ENCODE measurements at regions not wholly inside any gene's neighbourhood (a gene's known extent, or its start where the extent isn't known, plus 50 kb on each side); places are given as distances from the start of the nearest gene placed in this dataset.

- no peaks in the 10 kb centered on the region for H3K36me3 ChIP-seq (ENCODE audit: control insufficient read depth in 2 of 2, insufficient read depth in 1 of 2, low read length in 2 of 2)
- H3K27ac ChIP-seq (ENCODE audit: extremely low read depth, low read depth, low read length) = no peak overlapping the region
- ChIA-PET POLR2A (no interaction called here), CTCF (no interaction called here)
- TF ChIP-seq ZNF664 (tag by site-specific recombination; IDR thresholded peaks at IDR 0.05) (no peak), ZBTB44 (tag by site-specific recombination; IDR thresholded peaks at IDR 0.05) (no peak), ZNF155 (tag by site-specific recombination; IDR thresholded peaks at IDR 0.05) (no peak), ZNF626 (tag by site-specific recombination; IDR thresholded peaks at IDR 0.05) (no peak), BCL11A (tag by site-specific recombination; IDR thresholded peaks at IDR 0.05; ENCODE audit: low read depth) (no peak), ZNF223 (tag by site-specific recombination; IDR thresholded peaks at IDR 0.05) (no peak), REPIN1 (tag by site-specific recombination; IDR thresholded peaks at IDR 0.05; ENCODE audit: low read depth) (no peak), ZNF473 (tag by site-specific recombination; IDR thresholded peaks at IDR 0.05) (no peak), ZBTB17 (tag by site-specific recombination; IDR thresholded peaks at IDR 0.05) (no peak), ZNF658 (tag by site-specific recombination; IDR thresholded peaks at IDR 0.05) (no peak), ZNF704 (tag by site-specific recombination; IDR thresholded peaks at IDR 0.05) (no peak), ZNF548 (tag by site-specific recombination; IDR thresholded peaks at IDR 0.05) (no peak), ZNF768 (tag by site-specific recombination; IDR thresholded peaks at IDR 0.05) (no peak), ZNF76 (tag by site-specific recombination; IDR thresholded peaks at IDR 0.05; ENCODE audit: borderline replicate concordance, low read depth) (no peak), ZFP37 (tag by site-specific recombination; IDR thresholded peaks at IDR 0.05) (no peak), ZNF140 (tag by site-specific recombination; IDR thresholded peaks at IDR 0.05) (no peak), HOXD13 (CRISPR knock-in tag; IDR thresholded peaks at IDR 0.05; ENCODE audit: borderline replicate concordance) (no peak), BCL6B (tag by site-specific recombination; IDR thresholded peaks at IDR 0.05) (no peak)
- TF ChIP-seq, protein P1, sequence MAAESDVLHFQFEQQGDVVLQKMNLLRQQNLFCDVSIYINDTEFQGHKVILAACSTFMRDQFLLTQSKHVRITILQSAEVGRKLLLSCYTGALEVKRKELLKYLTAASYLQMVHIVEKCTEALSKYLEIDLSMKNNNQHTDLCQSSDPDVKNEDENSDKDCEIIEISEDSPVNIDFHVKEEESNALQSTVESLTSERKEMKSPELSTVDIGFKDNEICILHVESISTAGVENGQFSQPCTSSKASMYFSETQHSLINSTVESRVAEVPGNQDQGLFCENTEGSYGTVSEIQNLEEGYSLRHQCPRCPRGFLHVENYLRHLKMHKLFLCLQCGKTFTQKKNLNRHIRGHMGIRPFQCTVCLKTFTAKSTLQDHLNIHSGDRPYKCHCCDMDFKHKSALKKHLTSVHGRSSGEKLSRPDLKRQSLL (tag by site-specific recombination; IDR thresholded peaks at IDR 0.05) = no peak
- no peaks in the 10 kb centered on the region for H3K9me3 ChIP-seq (ENCODE audit: control insufficient read depth, insufficient read depth, low read depth, low read length)
- no peaks in the 10 kb centered on the region for H3K4me1 ChIP-seq (ENCODE audit: control insufficient read depth, insufficient read depth, low read length)
- no peak overlapping the region for H3K4me3 ChIP-seq (ENCODE audit: low read depth, low read length)
Observed at GRCh38 chr1:117707371-117707770, 101.5 kb downstream of the TENT5C start.

DNA sequence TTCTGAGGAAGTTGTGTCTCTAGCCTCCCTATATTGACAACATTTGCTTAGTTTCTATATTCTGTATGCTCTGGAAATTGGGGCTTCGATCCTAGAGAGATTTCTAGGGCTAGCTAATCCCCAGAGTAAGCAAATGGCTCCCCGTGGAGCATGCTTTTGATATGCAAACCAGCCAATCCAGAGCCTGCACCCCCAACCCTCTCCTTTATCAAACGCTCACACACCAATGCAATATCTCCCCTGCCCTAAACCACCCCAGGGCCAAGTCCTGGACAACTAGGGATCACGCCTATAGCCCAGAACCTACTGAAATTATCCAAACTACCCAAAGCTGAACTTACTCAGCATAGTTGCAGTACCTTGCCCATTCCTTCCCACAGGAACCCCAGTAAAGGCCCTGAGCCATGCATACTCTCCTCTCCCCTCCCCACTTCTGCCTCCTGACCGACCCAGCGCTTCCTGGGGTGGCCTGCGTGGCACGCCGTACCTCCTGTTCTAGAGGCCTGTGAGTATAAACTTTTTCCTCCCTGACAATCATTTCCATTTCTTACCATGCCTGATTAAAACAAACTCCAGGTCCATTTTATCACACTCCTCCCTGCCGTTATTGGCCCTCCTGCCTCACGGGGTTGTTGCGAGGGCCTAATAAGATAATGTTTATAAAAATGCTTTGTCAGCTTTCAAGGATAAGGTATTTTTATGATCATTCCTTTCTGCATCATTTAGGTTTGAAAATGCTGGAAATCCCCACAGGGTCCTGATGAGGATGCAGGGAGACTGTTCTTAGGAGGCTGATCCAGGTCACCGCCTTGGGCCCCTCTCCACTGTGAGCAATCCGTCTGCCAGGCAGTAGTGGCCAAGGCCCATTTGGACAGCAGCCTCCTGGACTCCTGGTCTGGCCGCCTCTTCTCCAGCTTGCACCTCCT lies 102.7 kb downstream of the TENT5C start:
- Histone ChIP-seq H3K4me1 (ENCODE audit: control insufficient read depth, insufficient read depth, low read length) (no peaks in the 10 kb centered on the region), H3K4me3 (ENCODE audit: low read depth, low read length) (no peak overlapping the region), H3K27ac (ENCODE audit: extremely low read depth, low read depth, low read length) (no peak overlapping the region), H3K36me3 (ENCODE audit: control insufficient read depth in 2 of 2, insufficient read depth in 1 of 2, low read length in 2 of 2) (no peaks in the 10 kb centered on the region), H3K9me3 (ENCODE audit: control insufficient read depth, insufficient read depth, low read depth, low read length) (no peaks in the 10 kb centered on the region)
- CTCF ChIA-PET = interaction anchor here (0.6 to 5.2 kb wide), 3 partner anchors 28 to 49 kb away, joined by 3 to 55 read pairs (median 4); no protein-coding TSS in a partner anchor
- POLR2A ChIA-PET = no interaction called here
- TF ChIP-seq ZNF391 (tag by site-specific recombination; IDR thresholded peaks at IDR 0.05; ENCODE audit: borderline replicate concordance, low read depth) = no peak
- TF ChIP-seq ZNF311 (tag by site-specific recombination; IDR thresholded peaks at IDR 0.05; ENCODE audit: borderline replicate concordance) = no peak
- TF ChIP-seq WT1 (tag by site-specific recombination; IDR thresholded peaks at IDR 0.05) = no peak
- TF ChIP-seq FEZF1 (tag by site-specific recombination; IDR thresholded peaks at IDR 0.05) = no peak
- TF ChIP-seq ZNF670 (tag by site-specific recombination; IDR thresholded peaks at IDR 0.05; ENCODE audit: low read depth) = no peak
- no peak for TF ChIP-seq ZNF223 (tag by site-specific recombination; IDR thresholded peaks at IDR 0.05)
- no peak for TF ChIP-seq ZNF624 (tag by site-specific recombination; IDR thresholded peaks at IDR 0.05)
- TF ChIP-seq, protein P2, sequence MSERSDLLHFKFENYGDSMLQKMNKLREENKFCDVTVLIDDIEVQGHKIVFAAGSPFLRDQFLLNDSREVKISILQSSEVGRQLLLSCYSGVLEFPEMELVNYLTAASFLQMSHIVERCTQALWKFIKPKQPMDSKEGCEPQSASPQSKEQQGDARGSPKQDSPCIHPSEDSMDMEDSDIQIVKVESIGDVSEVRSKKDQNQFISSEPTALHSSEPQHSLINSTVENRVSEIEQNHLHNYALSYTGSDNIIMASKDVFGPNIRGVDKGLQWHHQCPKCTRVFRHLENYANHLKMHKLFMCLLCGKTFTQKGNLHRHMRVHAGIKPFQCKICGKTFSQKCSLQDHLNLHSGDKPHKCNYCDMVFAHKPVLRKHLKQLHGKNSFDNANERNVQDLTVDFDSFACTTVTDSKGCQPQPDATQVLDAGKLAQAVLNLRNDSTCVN (tag by site-specific recombination; optimal IDR thresholded peaks at IDR 0.05) = no peak
- no peak for TF ChIP-seq GLIS1 (tag by site-specific recombination; IDR thresholded peaks at IDR 0.05)
- no peak for TF ChIP-seq ZNF558 (tag by site-specific recombination; IDR thresholded peaks at IDR 0.05)

Data from HEK293 (cell line).